Neural cell (in vitro differentiated cells): ENCODE measurements at regions not wholly inside any gene's neighbourhood (a gene's known extent, or its start where the extent isn't known, plus 50 kb on each side); places are given as distances from the start of the nearest gene placed in this dataset.
"Not testable (repeated sequence)": the region's sequence is repeated elsewhere in the genome, so short reads cannot be mapped to it uniquely, and the experiment has no call there.

Source experiments
- CTCF ChIP-seq: fragments of 450-650 bp; IDR thresholded peaks from 2 replicates; pipeline ENCODE4 v1.5.1; 2014; ENCODE audit warnings: antibody characterized with exemption, mild to moderate bottlenecking, moderate library complexity; ENCODE audit not compliant: poor library complexity, severe bottlenecking
- EZH2 ChIP-seq: fragments of 200-600, 300-800 bp; shearing (Covaris generic), sonication (generic); IDR thresholded peaks from 2 replicates; pipeline ENCODE4 v1.6.1; 2014; ENCODE audit warnings: antibody characterized with exemption, low read length, borderline replicate concordance, mild to moderate bottlenecking; ENCODE audit not compliant: insufficient read depth, poor library complexity, severe bottlenecking
- POLR2AphosphoS5 ChIP-seq: IDR thresholded peaks from 2 replicates; pipeline ENCODE4 v1.6.1; 2012
- RAD21 ChIP-seq: fragments of 450-650 bp; conservative IDR thresholded peaks from 2 replicates; pipeline ENCODE4 v1.6.1; 2014; ENCODE audit warnings: antibody characterized with exemption, mild to moderate bottlenecking, moderate library complexity

GRCh38 chr6:60389094-60389493 is 1896.9 kb downstream of the KHDRBS2 start:
- not testable (repeated sequence) for TF ChIP-seq EZH2, CTCF, POLR2AphosphoS5, RAD21
